Central memory CD8-positive, alpha-beta T cell (primary cell): ENCODE measurements at regions not wholly inside any gene's neighbourhood (a gene's known extent, or its start where the extent isn't known, plus 50 kb on each side); places are given as distances from the start of the nearest gene placed in this dataset.

Source experiments
- ATAC-seq: fragments of 150-1000 bp; cut with Tn5 transposase; replicated peaks from 2 replicates; pipeline ENCODE4 v1.10.0; 2022; ENCODE audit warnings: mild to moderate bottlenecking, moderate FRiP score, moderate number of reproducible peaks; ENCODE audit not compliant: poor library complexity, severe bottlenecking; ENCODE audit errors: extremely low read depth
- DNase-seq, 2 donors: peaks; one replicate each; pipeline ENCODE4 v3.0.0; 2021; ENCODE audit warnings: low spot score in 2 of 2
- H3K27ac Mint-ChIP-seq: one replicate; pipeline ENCODE4 v1.8.0; 2022; ENCODE audit warnings: low read depth, mild to moderate bottlenecking, moderate library complexity, mixed read lengths
- H3K27me3 Mint-ChIP-seq: one replicate; pipeline ENCODE4 v1.8.0; 2022; ENCODE audit warnings: mixed read lengths
- H3K36me3 Mint-ChIP-seq: one replicate; pipeline ENCODE4 v1.8.0; 2022; ENCODE audit warnings: mild to moderate bottlenecking, moderate library complexity, mixed read lengths; ENCODE audit not compliant: insufficient read depth
- H3K4me1 Mint-ChIP-seq: one replicate; pipeline ENCODE4 v1.8.0; 2022; ENCODE audit warnings: mixed read lengths
- H3K4me3 Mint-ChIP-seq: one replicate; pipeline ENCODE4 v1.8.0; 2022; ENCODE audit warnings: mild to moderate bottlenecking, moderate library complexity, mixed read lengths
- H3K9me3 Mint-ChIP-seq: one replicate; pipeline ENCODE4 v1.8.0; 2022; ENCODE audit warnings: mixed read lengths

DNA sequence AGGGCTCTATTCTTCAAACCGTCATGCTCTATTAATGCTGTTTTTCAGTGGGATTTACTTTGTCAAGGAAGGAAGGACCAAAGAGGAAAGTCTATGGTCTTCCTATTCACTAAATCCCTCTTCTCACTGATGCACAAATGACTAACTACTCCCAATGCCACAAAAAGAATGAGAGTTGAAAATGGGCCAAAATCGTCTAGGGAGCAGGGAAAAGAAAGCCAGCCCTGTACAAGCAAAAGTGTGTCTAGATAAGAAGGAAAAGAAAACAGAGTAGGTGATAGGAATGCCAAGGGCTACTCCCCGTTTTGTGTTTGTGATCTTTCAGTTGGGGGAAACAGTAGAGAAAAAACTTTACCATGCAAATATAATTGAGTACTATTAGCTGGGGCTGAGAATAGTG lies 97.2 kb upstream of the TMCO5A start:
- DNase-seq = no peak
- H3K27ac Mint-ChIP-seq = no peak overlapping the region
- H3K27me3 Mint-ChIP-seq = peaks cover 30% of the 10 kb centered on the region
- H3K9me3 Mint-ChIP-seq = peaks cover 7% of the 10 kb centered on the region
- no peak for ATAC-seq
- H3K4me1 Mint-ChIP-seq = no peaks in the 10 kb centered on the region
- no peak overlapping the region for H3K4me3 Mint-ChIP-seq
- H3K36me3 Mint-ChIP-seq = peaks cover 2% of the 10 kb centered on the region

DNA sequence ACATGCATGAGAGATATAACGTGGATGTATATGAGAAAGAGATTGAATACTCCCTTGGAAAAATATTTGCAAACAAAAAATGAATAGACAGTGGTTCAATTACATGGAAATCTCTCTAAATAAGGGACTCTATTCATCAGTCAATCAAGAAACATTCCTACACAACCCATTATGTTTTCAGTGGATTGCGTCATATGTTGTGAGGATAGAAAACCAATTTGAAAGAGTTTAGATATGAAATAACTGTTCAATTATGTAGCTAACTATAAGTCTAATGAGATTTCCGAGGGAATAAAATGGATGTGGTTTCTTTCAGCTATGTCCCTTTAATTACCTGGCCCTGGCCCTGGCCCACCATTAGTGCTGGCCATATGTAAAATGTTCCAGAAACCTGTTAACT lies 86.7 kb upstream of the TMCO5A start:
- DNase-seq (no peak), ATAC-seq (no peak)
- Mint-ChIP-seq H3K36me3 (no peaks in the 10 kb centered on the region), H3K9me3 (peaks cover 5% of the 10 kb centered on the region), H3K27me3 (no peaks in the 10 kb centered on the region), H3K4me1 (no peaks in the 10 kb centered on the region), H3K27ac (no peak overlapping the region), H3K4me3 (no peak overlapping the region)

DNA sequence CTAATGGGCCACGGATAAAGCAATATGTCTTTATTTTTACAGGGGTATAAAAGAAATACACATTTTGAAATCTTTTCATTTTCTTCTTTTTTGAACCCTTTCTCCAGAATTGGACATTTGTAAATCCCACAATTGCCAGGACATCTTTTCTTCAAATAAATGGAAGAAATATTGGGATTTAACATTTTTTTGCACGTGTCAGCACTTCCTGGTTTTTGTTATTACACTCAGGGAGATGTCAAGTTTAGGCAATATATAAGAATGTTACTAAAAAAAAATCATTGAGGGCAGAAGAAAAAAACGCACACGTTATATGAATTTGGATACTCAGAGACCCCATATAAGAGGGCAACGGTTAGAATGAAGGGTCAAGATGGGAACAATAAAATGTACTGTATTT lies 78.3 kb upstream of the TMCO5A start:
- Mint-ChIP-seq H3K27me3 (no peaks in the 10 kb centered on the region), H3K36me3 (no peaks in the 10 kb centered on the region), H3K9me3 (peaks cover 5% of the 10 kb centered on the region), H3K4me1 (no peaks in the 10 kb centered on the region), H3K27ac (no peak overlapping the region), H3K4me3 (no peak overlapping the region)
- DNase-seq = no peak
- no peak for ATAC-seq

DNA sequence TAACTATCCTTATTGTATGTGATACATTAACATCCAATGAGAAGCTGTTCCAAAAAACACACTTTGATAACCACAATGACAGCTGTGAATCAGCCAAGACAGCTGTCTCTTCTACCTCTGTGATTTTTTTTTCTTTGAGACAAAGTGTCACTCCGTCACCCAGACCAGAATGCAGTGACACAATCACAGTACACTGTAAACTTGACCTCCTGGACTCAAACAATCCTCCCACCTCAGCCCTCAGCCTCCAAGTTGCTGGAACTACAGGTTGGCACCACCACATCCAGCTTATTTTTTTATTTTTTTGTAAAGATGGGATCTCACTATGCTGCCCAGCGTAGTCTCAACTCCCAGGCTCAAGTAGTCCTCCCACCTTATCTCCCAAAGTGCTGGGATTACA lies 73.5 kb upstream of the TMCO5A start:
- no peak overlapping the region for H3K4me3 Mint-ChIP-seq
- H3K27me3 Mint-ChIP-seq = no peaks in the 10 kb centered on the region
- H3K36me3 Mint-ChIP-seq = no peaks in the 10 kb centered on the region
- H3K9me3 Mint-ChIP-seq = no peaks in the 10 kb centered on the region
- ATAC-seq (no peak), DNase-seq (no peak)
- H3K27ac Mint-ChIP-seq = no peak overlapping the region
- H3K4me1 Mint-ChIP-seq = no peaks in the 10 kb centered on the region

DNA sequence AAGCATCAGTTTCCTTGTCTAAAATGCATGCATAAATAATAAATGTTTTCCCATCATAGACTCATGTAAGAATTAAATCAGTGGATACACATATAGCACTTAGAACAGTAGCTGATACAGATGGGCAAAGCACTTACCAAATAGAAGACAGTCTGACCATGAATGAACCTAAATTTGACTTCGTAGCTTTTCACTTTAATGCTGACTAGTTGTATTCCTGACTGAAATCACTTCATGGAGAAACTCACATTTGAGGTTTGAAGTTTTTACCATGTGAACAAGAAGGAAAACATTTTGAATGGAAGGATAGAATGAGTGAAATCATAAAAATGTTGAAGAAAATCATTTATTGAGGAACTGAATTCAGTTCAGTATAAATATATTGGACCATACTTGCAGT lies 68.8 kb upstream of the TMCO5A start:
- Mint-ChIP-seq H3K27me3 (no peaks in the 10 kb centered on the region), H3K9me3 (no peaks in the 10 kb centered on the region), H3K4me1 (no peaks in the 10 kb centered on the region), H3K36me3 (no peaks in the 10 kb centered on the region), H3K27ac (no peak overlapping the region), H3K4me3 (no peak overlapping the region)
- DNase-seq (no peak), ATAC-seq (no peak)

DNA sequence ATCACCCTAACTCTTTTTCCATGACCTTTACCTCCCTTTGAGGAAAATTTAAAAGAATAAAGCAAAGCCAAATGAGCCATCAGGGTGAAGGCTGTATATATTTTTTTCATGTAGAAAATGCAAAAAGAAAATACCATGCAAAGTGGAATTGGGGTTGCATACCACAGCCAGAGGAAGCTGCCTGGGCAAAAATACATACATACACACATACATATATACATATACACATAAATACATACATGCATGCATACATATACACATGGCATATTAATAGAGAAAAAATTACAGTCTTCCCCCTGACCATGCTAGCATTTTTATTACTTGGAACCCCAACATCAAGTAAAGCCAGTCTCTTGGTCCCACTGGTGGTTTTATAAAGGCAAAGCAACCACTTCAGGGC lies 63.7 kb upstream of the TMCO5A start:
- no peak for ATAC-seq
- H3K4me3 Mint-ChIP-seq = no peak overlapping the region

DNA sequence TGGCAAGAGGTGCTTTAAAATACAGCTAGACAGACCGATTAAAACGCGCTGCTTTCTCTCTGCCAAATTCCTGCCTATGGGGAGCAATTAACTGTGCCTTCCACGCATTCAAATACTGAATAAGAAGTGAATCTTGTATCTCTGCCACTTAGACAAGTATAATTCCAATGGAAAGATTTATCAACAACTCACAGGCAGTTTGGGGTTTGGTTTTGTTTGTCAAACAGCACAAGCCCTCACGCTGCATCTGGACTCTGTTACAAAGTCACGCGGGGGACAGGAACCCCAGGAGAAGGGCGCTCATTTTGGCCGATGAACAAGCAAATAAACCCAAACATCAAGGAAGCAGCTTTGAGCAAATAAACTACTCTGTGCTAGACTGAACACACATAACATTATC lies 61.8 kb upstream of the TMCO5A start:
- Mint-ChIP-seq H3K27ac (no peak overlapping the region), H3K27me3 (peaks cover 29% of the 10 kb centered on the region), H3K4me3 (no peak overlapping the region), H3K4me1 (no peaks in the 10 kb centered on the region), H3K36me3 (no peaks in the 10 kb centered on the region), H3K9me3 (no peaks in the 10 kb centered on the region)
- ATAC-seq (no peak), DNase-seq (no peak)

More for the DNA sequence above, 63.7 kb upstream of the TMCO5A start:
- no peaks in the 10 kb centered on the region for H3K4me1 Mint-ChIP-seq
- no peak overlapping the region for H3K27ac Mint-ChIP-seq
- no peaks in the 10 kb centered on the region for H3K9me3 Mint-ChIP-seq
- DNase-seq = no peak
- H3K27me3 Mint-ChIP-seq = peaks cover 13% of the 10 kb centered on the region
- H3K36me3 Mint-ChIP-seq = no peaks in the 10 kb centered on the region

DNA sequence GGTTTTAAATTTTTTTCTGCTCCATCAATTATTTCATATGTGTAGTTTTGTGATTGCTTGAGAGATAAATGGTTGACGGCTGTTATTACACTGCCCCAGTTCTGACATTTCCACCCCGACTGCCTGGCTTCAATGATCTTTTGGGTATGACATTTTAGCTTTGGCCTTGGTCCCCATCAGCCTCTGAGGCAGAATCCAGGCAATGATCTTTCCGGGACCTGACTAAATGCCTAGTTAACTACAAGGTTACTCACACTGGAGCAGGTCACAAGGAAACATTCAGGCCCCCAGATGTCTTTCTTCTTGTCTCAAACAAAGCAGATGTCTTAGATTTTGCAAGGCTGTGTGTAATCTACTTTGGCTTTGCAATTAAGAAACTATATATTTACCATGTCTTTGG lies 61.1 kb upstream of the TMCO5A start:
- Mint-ChIP-seq H3K27me3 (peaks cover 29% of the 10 kb centered on the region), H3K9me3 (no peaks in the 10 kb centered on the region), H3K4me3 (no peak overlapping the region), H3K36me3 (no peaks in the 10 kb centered on the region), H3K27ac (no peak overlapping the region), H3K4me1 (no peaks in the 10 kb centered on the region)
- DNase-seq = no peak
- ATAC-seq = no peak

DNA sequence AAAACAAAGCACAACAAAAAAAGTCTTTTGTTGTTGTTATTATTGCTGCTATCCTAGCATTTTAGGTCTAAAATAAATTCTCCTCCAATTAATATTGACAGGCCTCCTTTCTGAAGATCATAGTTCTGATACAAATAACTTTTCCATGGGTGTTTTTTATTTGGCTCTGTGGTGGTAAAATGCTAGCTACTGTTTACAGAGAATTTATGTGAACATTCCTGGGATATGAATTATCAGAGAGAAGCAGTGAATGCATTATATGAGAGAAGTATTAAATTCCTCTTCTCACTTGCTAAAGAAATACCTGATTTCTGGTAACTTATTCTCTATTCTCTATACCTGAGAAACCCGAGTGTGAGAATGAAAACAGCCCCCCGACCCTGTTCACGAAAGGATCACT lies 57.5 kb upstream of the TMCO5A start:
- peaks cover 52% of the 10 kb centered on the region for H3K27me3 Mint-ChIP-seq
- H3K27ac Mint-ChIP-seq = no peak overlapping the region
- H3K4me1 Mint-ChIP-seq = no peaks in the 10 kb centered on the region

DNA sequence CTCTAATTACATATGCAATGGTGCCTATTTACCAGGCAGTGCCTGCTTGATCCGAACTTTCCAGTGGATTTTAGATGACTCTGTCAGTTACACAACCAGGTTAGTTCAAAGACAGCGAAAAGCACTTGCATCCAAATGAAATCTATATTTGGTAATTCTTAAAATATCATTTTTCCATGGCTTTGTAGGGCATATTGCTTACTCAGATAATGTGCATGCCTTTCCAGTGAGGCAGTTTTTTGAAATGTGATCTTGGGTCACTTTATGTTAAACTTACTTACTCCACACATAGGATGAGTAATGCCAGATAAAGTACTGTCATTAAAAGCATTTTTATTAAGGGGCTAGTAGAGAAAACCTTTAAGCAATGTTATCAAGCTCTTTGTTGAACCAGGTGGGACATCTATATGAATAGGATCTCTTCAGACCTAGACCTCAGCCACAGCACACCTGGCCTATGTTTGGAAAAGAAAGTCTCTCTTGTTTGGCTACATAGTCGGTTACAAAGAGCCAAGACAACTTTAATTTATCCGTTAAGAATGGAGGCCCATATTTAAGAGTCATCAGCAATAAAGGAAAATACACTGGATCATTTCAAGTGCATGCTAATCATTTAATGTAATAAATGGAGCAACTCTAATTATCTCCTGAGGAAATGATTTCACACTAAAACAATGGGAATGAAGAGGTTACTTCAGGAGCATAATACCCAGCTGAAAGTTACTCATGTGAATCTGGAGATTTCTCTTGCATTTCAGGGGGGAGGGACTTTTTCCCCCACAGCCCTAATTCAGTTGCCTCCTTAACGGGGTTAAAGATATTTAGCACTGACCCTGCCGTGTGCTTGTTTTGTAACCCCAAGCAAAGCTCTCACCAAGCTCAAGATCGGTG lies 56.3 kb upstream of the TMCO5A start:
- H3K27me3 Mint-ChIP-seq = peaks cover 55% of the 10 kb centered on the region
- ATAC-seq (no peak), DNase-seq (no peak)
- peaks cover 2% of the 10 kb centered on the region for H3K36me3 Mint-ChIP-seq
- no peaks in the 10 kb centered on the region for H3K9me3 Mint-ChIP-seq
- H3K4me1 Mint-ChIP-seq = no peaks in the 10 kb centered on the region
- H3K27ac Mint-ChIP-seq = no peak overlapping the region
- H3K4me3 Mint-ChIP-seq = no peak overlapping the region

More for the DNA sequence above, 57.5 kb upstream of the TMCO5A start:
- H3K4me3 Mint-ChIP-seq = no peak overlapping the region
- ATAC-seq (no peak), DNase-seq (no peak)
- H3K9me3 Mint-ChIP-seq = no peaks in the 10 kb centered on the region
- H3K36me3 Mint-ChIP-seq = no peaks in the 10 kb centered on the region

DNA sequence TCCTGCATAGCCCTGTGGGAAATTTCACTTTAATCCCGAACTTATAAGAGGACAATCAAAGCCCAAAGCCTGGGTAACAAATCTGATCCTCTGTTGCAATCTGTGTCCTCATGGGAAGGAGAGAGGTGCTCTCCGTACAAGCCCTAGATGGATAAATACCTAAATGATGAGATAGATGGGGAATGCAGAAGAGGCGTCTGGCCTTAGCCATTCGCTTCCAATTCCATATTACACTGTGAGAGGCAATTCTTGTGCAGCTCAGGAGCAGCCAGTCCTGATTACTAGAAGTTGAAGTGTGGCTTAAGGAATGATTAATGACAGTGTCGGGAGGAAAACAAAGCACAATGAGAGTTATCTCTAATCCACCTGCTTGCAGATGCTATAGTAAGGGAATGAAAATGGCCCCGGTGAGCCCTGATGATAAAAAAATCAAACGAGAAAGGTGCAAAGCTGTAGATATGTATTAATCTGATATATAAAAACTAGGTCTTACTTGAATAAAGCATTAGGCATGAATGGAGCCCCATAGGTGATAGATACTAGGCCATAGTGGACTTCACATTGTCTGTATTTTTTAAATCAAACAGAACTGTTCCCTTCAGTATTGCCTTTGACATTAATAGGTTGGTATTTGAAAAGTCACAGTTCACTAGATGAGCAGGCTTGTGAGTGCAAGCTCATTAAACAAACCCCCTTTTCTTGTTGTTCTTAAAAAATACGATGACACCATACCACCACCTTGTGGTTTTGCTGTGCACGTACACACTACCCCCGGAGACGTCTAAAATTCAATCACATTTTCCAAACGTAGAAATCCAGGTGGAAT lies 54.2 kb upstream of the TMCO5A start:
- H3K27ac Mint-ChIP-seq = no peak overlapping the region
- DNase-seq (no peak), ATAC-seq (no peak)
- H3K4me3 Mint-ChIP-seq = no peak overlapping the region
- no peaks in the 10 kb centered on the region for H3K4me1 Mint-ChIP-seq
- peaks cover 2% of the 10 kb centered on the region for H3K36me3 Mint-ChIP-seq
- H3K9me3 Mint-ChIP-seq = no peaks in the 10 kb centered on the region
- H3K27me3 Mint-ChIP-seq = peaks cover 72% of the 10 kb centered on the region

DNA sequence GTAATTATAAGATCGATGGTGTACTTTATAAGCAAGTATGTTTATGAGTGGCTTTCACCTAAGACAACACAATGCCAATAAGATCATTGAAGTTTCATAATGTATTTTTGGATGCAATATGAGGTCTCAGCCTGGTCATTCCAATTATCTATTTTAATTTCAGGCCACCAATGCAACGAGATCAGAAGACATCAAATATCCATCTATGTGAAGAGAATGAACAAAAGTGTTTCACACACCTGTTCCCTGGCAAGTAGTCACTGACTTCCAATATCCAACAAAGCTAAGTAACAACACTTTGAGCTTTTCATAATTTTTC lies 53.6 kb upstream of the TMCO5A start:
- Mint-ChIP-seq H3K4me1 (no peaks in the 10 kb centered on the region), H3K9me3 (no peaks in the 10 kb centered on the region), H3K27me3 (peaks cover 70% of the 10 kb centered on the region), H3K4me3 (no peak overlapping the region), H3K36me3 (peaks cover 2% of the 10 kb centered on the region), H3K27ac (no peak overlapping the region)
- DNase-seq (no peak), ATAC-seq (no peak)
